Endothelial cell (in vitro differentiated cells): ENCODE measurements at regions not wholly inside any gene's neighbourhood (a gene's known extent, or its start where the extent isn't known, plus 50 kb on each side); places are given as distances from the start of the nearest gene placed in this dataset.

Experiments used
- DNase-seq: peaks from one replicate; pipeline ENCODE4 v3.0.0; 2021; ENCODE audit warnings: low spot score
- H3K27ac Mint-ChIP-seq: one replicate; pipeline ENCODE4 v1.8.0; 2021; ENCODE audit warnings: mixed read lengths, inconsistent platforms; ENCODE audit not compliant: unreplicated experiment
- H3K27me3 Mint-ChIP-seq: one replicate; pipeline ENCODE4 v1.8.0; 2021; ENCODE audit warnings: mild to moderate bottlenecking, moderate library complexity, mixed read lengths, inconsistent platforms; ENCODE audit not compliant: unreplicated experiment
- H3K36me3 Mint-ChIP-seq: one replicate; pipeline ENCODE4 v1.8.0; 2021; ENCODE audit warnings: mild to moderate bottlenecking, low read depth, mixed read lengths, inconsistent platforms; ENCODE audit not compliant: unreplicated experiment
- H3K4me1 Mint-ChIP-seq: one replicate; pipeline ENCODE4 v1.8.0; 2021; ENCODE audit warnings: mild to moderate bottlenecking, mixed read lengths, inconsistent platforms; ENCODE audit not compliant: unreplicated experiment
- H3K4me3 Mint-ChIP-seq: one replicate; pipeline ENCODE4 v1.8.0; 2021; ENCODE audit warnings: mild to moderate bottlenecking, mixed read lengths, inconsistent platforms; ENCODE audit not compliant: unreplicated experiment
- H3K9me3 Mint-ChIP-seq: one replicate; pipeline ENCODE4 v1.8.0; 2021; ENCODE audit warnings: mixed read lengths, inconsistent platforms; ENCODE audit not compliant: unreplicated experiment
- TF ChIP-seq, protein P1 (sequence below): fragments of 200-600 bp; sonication (generic); IDR thresholded peaks from one replicate; pipeline ENCODE4 v1.5.0; 2021; ENCODE audit warnings: antibody characterized with exemption; ENCODE audit not compliant: unreplicated experiment

DNA sequence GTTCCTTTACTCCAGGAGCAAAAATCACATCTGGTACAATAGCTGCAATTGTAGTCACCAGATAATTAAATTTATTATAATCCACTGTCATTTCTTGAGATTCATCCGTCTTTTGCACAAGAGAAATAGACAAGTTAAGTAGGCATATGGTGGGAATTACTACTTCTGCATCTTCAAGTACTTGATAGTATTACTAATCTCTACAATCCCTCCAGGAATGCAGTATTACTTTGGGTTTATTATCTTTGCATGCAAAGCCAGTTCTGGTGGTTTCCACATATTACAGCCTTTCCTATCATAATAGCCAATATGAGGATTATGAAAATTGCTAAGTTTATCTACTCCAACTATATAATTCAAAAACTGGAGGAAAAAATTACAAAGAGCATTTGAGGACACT, 254.1 kb downstream of the IKZF2 start:
- Mint-ChIP-seq H3K4me1 (no peaks in the 10 kb centered on the region), H3K36me3 (no peaks in the 10 kb centered on the region), H3K4me3 (no peak overlapping the region), H3K27me3 (no peaks in the 10 kb centered on the region), H3K9me3 (no peaks in the 10 kb centered on the region), H3K27ac (no peak overlapping the region)
- TF ChIP-seq, protein P1, sequence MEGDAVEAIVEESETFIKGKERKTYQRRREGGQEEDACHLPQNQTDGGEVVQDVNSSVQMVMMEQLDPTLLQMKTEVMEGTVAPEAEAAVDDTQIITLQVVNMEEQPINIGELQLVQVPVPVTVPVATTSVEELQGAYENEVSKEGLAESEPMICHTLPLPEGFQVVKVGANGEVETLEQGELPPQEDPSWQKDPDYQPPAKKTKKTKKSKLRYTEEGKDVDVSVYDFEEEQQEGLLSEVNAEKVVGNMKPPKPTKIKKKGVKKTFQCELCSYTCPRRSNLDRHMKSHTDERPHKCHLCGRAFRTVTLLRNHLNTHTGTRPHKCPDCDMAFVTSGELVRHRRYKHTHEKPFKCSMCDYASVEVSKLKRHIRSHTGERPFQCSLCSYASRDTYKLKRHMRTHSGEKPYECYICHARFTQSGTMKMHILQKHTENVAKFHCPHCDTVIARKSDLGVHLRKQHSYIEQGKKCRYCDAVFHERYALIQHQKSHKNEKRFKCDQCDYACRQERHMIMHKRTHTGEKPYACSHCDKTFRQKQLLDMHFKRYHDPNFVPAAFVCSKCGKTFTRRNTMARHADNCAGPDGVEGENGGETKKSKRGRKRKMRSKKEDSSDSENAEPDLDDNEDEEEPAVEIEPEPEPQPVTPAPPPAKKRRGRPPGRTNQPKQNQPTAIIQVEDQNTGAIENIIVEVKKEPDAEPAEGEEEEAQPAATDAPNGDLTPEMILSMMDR, result no peak
- no peak for DNase-seq

DNA sequence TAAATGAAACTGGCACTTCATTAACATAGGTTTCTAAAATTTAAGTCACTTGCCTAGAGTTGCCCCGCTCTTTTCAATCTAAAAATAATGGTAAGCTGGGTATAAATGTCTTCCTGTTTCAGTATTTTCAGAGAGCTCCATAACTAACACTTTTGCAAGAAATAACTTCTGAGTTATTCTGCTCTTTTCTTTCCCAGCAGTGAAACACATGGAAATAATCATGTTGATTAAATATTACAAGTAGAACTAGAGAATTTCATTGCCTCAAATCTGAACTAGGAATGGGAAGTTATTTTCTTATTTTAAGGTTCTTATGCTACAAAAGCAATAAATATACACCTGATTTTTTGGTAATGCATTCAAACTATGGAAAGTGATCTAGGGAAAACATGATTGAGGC, 257.4 kb downstream of the IKZF2 start:
- Mint-ChIP-seq H3K27me3 (no peaks in the 10 kb centered on the region), H3K27ac (no peak overlapping the region), H3K9me3 (no peaks in the 10 kb centered on the region), H3K36me3 (no peaks in the 10 kb centered on the region), H3K4me1 (no peaks in the 10 kb centered on the region), H3K4me3 (no peak overlapping the region)
- DNase-seq, result no peak
- TF ChIP-seq, protein P1, result no peak

DNA sequence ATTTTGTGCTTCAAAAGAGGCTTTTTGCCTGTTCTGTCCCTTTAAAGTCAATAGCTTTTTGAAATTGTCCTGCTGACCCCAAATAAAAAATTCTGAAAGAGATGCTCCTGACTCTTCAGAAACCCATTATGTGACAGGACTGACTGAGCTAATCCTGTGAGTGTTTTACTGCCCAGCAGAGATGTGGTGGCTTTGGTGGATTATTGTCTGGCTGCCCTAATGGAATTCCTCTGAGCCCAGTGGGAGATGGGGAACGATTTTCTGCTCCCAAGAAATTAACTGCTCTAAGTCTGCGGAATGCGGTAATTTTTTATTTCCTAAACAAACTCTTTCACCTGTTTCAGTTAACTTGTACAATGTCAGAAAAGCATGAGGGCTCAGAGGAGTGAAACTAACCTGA, 258.2 kb downstream of the IKZF2 start:
- H3K4me3 Mint-ChIP-seq, result no peak overlapping the region
- no peak overlapping the region for H3K27ac Mint-ChIP-seq
- DNase-seq, result no peak
- H3K27me3 Mint-ChIP-seq, result no peaks in the 10 kb centered on the region
- no peaks in the 10 kb centered on the region for H3K36me3 Mint-ChIP-seq
- H3K9me3 Mint-ChIP-seq, result no peaks in the 10 kb centered on the region
- TF ChIP-seq, protein P1, result no peak
- H3K4me1 Mint-ChIP-seq, result no peaks in the 10 kb centered on the region

DNA sequence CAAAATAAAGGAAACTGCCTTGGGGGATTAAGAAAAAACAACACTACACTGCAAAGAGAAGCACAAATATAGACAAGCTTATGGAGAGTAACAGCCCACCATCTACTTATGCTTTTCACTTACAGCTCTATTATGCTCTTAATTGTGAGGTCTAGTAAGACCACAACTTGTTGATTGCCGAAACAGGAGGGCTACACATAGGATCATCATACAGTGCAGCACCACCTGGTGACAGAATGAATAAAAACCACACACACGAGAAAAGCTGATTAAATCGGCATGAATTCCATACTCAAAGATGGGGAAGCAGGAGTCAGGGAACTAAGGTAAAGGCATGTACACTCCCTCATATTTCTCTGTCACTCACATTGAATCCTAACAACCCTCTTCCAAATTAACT, 259.2 kb downstream of the IKZF2 start:
- no peaks in the 10 kb centered on the region for H3K4me1 Mint-ChIP-seq
- H3K27ac Mint-ChIP-seq, result no peak overlapping the region
- H3K27me3 Mint-ChIP-seq, result no peaks in the 10 kb centered on the region
- TF ChIP-seq, protein P1, result peak; percentile 43
- no peaks in the 10 kb centered on the region for H3K36me3 Mint-ChIP-seq
- DNase-seq, result peak; percentile 28
- no peaks in the 10 kb centered on the region for H3K9me3 Mint-ChIP-seq
- H3K4me3 Mint-ChIP-seq, result no peak overlapping the region

DNA sequence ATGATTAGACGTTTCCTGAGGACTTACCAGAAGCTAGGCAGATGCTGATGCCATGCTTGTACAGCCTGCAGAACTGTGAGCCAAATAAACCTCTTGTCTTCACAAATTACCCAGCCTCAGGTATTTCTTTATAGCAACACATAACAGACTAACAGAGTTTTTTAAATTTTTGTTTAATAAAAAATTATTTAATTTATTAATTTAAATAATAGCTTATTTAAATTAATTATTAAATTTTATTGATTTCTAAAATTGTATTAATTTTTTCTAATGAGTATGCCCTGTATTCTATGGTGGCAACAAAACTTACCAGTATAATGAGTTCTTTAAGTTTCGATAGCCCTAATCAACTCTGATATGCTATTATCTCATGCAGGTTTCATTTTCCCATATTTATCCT, 259.8 kb downstream of the IKZF2 start:
- Mint-ChIP-seq H3K27me3 (no peaks in the 10 kb centered on the region), H3K9me3 (no peaks in the 10 kb centered on the region), H3K4me1 (no peaks in the 10 kb centered on the region), H3K36me3 (no peaks in the 10 kb centered on the region), H3K4me3 (no peak overlapping the region), H3K27ac (no peak overlapping the region)
- TF ChIP-seq, protein P1, result no peak
- no peak for DNase-seq
